Progenitor cell of endocrine pancreas (in vitro differentiated cells): ENCODE measurements at regions not wholly inside any gene's neighbourhood (a gene's known extent, or its start where the extent isn't known, plus 50 kb on each side); places are given as distances from the start of the nearest gene placed in this dataset.
A peak's percentile ranks its signal among the peaks of the same experiment; 100 is the strongest.
"Not testable (repeated sequence)": the region's sequence is repeated elsewhere in the genome, so short reads cannot be mapped to it uniquely, and the experiment has no call there.

Experiments used
- DNase-seq: peaks from one replicate; pipeline ENCODE4 v3.0.0; 2021; ENCODE audit warnings: low spot score; ENCODE audit not compliant: unreplicated experiment
- H3K27ac Mint-ChIP-seq: 2 replicates; pipeline ENCODE4 v1.8.0; 2021; ENCODE audit warnings: mild to moderate bottlenecking, moderate library complexity, mixed read lengths
- H3K27me3 Mint-ChIP-seq: 2 replicates; pipeline ENCODE4 v1.8.0; 2021; ENCODE audit warnings: mixed read lengths
- H3K36me3 Mint-ChIP-seq: 2 replicates; pipeline ENCODE4 v1.8.0; 2022; ENCODE audit warnings: mixed read lengths; ENCODE audit not compliant: insufficient read depth
- H3K4me1 Mint-ChIP-seq: 2 replicates; pipeline ENCODE4 v1.8.0; 2021; ENCODE audit warnings: low read depth, mixed read lengths
- H3K4me3 Mint-ChIP-seq: 2 replicates; pipeline ENCODE4 v1.8.0; 2021; ENCODE audit warnings: low read depth, mild to moderate bottlenecking, moderate library complexity, mixed read lengths
- H3K9me3 Mint-ChIP-seq: 2 replicates; pipeline ENCODE4 v1.8.0; 2021; ENCODE audit warnings: low read depth, mixed read lengths
- CTCF ChIP-seq: fragments of 200-600 bp; sonication (generic); IDR thresholded peaks from one replicate; pipeline ENCODE4 v1.5.0; 2021; ENCODE audit warnings: antibody characterized with exemption, mild to moderate bottlenecking; ENCODE audit not compliant: unreplicated experiment

GRCh38 chr7:16248556-16248955 is 172.8 kb downstream of the CRPPA start:
- DNase-seq, H3K4me1 Mint-ChIP-seq, H3K4me3 Mint-ChIP-seq, H3K27ac Mint-ChIP-seq, H3K36me3 Mint-ChIP-seq, H3K27me3 Mint-ChIP-seq: not testable (repeated sequence)
- peaks cover 16% of the 10 kb centered on the region for H3K9me3 Mint-ChIP-seq

- no peak for TF ChIP-seq CTCF
- peaks cover 7% of the 10 kb centered on the region for H3K9me3 Mint-ChIP-seq
- no peak overlapping the region for H3K27ac Mint-ChIP-seq
- H3K27me3 Mint-ChIP-seq, result no peaks in the 10 kb centered on the region
- no peak for DNase-seq
- no peak overlapping the region for H3K4me3 Mint-ChIP-seq
- peaks cover 3% of the 10 kb centered on the region for H3K36me3 Mint-ChIP-seq
- peaks cover 2% of the 10 kb centered on the region for H3K4me1 Mint-ChIP-seq
These were observed 176.9 kb downstream of the CRPPA start for GRCh38 chr7:16244469-16244868.

GRCh38 chr7:16242920-16243319 is 178.4 kb downstream of the CRPPA start:
- no peak for TF ChIP-seq CTCF
- Mint-ChIP-seq H3K4me3 (no peak overlapping the region), H3K9me3 (peaks cover 4% of the 10 kb centered on the region), H3K4me1 (peaks cover 2% of the 10 kb centered on the region), H3K27me3 (no peaks in the 10 kb centered on the region), H3K36me3 (no peaks in the 10 kb centered on the region), H3K27ac (peak overlapping the region; percentile 38)
- no peak for DNase-seq

- Mint-ChIP-seq H3K36me3 (no peaks in the 10 kb centered on the region), H3K27me3 (no peaks in the 10 kb centered on the region), H3K9me3 (peaks cover under 1% of the 10 kb centered on the region), H3K4me3 (no peak overlapping the region), H3K4me1 (peaks cover 2% of the 10 kb centered on the region), H3K27ac (no peak overlapping the region)
- no peak for DNase-seq
- no peak for TF ChIP-seq CTCF
These were observed 180.3 kb downstream of the CRPPA start for GRCh38 chr7:16241017-16241416.

- DNase-seq, result no peak
- Mint-ChIP-seq H3K4me3 (no peak overlapping the region), H3K4me1 (peaks cover 2% of the 10 kb centered on the region), H3K36me3 (no peaks in the 10 kb centered on the region), H3K27me3 (no peaks in the 10 kb centered on the region), H3K9me3 (peaks cover 6% of the 10 kb centered on the region), H3K27ac (no peak overlapping the region)
- no peak for TF ChIP-seq CTCF
These were observed 185.0 kb downstream of the CRPPA start for GRCh38 chr7:16236381-16236780.

GRCh38 chr7:16235147-16236114 is 185.9 kb downstream of the CRPPA start:
- Mint-ChIP-seq H3K4me3 (no peak overlapping the region), H3K4me1 (peaks cover 2% of the 10 kb centered on the region), H3K27me3 (no peaks in the 10 kb centered on the region), H3K36me3 (peaks cover under 1% of the 10 kb centered on the region), H3K27ac (no peak overlapping the region), H3K9me3 (peaks cover 9% of the 10 kb centered on the region)
- no peak for DNase-seq
- TF ChIP-seq CTCF, result no peak
